NCI-H748 (cell line): ENCODE measurements at regions not wholly inside any gene's neighbourhood (a gene's known extent, or its start where the extent isn't known, plus 50 kb on each side); places are given as distances from the start of the nearest gene placed in this dataset.
A peak's percentile ranks its signal among the peaks of the same experiment; 100 is the strongest.

Source experiments
- DNase-seq: peaks from one replicate; lab custom pipeline; 2025; ENCODE audit not compliant: unreplicated experiment; lab: John Stamatoyannopoulos, UW

DNA sequence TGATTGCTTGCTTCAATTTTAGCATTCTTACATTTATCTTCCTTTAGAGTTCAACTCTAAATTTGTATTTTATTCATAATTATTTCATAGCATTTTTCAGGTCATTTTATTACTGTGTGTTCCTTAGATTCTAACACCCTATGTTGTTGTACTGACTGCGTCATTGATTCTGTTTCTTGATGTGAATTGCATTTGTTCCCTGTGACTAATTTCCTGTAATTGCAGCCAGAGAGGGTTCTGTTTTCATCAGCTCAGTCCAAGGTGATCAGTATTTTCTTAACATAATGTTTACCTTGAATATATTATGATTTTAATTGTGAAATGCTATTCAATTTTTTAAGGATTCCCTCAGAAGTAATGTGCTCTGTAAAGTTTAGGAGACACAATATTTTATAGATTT, 970.2 kb upstream of the PIK3C3 start:
- peak; percentile 30 for DNase-seq

DNA sequence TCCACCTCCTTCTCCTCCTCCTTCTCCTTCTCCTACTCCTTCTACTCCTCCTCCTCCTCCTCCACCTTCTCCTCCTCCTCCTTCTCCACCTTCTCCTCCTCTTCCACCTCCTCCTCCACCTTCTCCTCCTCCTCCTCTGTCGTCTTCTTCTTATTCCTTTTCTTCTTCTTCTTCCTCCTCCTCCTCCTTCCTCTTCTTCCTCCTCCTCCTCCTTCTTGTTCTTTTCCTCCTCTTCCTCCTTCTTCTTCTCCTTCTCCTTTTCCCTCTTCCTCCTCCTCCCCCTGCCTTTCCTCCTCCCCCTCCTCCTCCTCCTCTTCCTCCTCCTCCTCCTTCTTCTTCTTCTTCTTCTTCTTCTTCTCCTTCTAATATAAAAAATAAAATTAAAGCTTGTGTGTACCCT, 971.2 kb upstream of the PIK3C3 start:
- DNase-seq = no peak

DNA sequence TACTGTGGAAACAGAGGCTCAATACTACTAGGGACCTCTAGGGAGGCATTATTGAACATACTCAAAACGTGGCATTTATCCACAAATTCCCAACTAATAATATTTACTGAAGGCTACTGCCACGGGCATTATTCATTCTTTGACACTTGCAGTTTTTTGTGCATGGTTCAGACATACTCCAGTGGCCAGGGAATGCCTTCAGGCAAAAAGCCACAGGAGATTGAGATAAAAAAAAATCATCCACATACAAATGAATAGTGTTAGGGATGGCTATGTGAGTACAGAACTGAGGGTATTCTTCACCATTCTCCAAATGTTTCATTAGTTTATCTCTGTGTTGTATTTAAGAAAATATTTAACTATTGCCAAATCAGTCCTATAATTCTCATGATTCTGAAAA, 974.9 kb upstream of the PIK3C3 start:
- no peak for DNase-seq

DNA sequence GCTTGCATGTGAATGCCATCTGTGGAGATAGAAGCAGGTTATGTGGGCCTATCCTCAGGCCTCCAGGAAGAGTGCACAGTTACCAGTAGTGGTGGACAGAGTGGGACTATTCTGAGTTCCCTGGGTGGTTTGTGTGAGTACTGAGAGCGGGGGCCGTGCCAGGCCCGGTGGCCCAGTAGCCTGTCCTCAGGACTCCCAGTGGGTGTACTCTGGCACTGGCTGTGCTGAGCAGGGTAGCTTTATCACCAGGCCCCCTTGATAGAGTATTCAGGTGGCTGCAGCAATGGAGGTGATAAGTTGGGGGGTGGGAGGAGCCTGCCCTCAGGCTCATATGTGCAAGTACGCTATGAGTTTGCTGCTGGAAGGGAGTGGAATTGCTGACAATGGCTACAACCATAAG, 979.0 kb upstream of the PIK3C3 start:
- no peak for DNase-seq

DNA sequence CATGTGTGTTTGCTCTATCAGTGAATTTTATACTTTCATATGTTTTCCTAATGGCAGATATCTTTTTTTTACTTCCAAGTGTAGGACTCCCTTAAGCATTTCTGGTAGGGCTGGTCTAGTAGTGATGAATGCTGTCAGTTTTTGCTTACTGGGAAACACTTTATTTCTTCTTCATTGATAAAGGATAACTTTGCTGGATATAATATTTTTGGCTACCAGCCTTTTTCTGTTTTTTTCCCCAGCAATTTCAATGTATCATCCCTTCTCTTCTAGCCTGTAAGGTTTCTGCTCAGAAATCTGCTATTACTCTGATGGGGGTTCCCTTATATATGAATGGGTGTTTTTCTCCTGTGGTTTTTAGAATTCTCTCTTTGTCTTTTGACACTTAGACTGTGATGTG, 980.6 kb upstream of the PIK3C3 start:
- no peak for DNase-seq

DNA sequence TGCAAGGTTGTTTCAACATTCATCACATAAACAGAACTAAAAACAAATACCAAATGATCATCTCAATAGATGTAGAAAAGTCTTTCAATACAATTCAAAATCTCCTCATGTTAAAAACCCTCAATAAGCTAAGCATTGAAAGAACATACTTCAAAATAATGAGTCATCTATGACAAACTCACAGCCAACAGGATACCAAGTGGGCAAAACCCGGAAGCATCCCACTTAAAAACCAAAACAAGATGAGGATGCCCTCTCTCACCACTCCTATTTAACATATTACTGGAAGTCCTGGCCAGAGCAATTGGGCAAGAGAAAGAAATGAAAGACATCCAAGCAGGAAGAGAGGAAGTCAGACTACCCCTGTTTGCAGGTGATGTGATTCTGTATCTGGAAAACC, 992.2 kb upstream of the PIK3C3 start:
- no peak for DNase-seq

DNA sequence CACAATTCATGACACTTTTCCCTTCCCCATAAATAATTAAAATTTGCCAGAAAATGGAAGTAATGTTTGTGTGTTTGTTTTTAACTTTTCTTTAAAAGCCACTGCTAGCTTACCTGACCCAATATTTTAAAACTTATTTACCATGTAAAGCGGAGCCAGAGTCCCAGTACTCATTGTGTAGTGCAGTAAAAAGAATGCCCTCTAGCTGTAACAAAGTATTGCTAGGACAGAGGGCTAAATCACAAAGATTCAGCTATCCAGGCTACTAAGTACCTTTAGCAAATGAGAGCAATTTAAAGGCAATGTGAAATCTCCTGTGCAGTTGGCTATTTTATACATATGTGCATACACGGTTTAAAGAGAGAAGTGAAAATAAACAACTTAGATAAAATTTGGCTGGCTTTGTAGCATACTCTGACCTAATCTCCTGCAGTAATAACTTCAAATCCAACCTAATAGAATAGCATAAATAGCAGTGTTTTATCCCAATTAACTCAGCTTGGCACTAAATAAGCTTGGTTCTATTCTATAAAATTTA, 997.4 kb upstream of the PIK3C3 start:
- no peak for DNase-seq

DNA sequence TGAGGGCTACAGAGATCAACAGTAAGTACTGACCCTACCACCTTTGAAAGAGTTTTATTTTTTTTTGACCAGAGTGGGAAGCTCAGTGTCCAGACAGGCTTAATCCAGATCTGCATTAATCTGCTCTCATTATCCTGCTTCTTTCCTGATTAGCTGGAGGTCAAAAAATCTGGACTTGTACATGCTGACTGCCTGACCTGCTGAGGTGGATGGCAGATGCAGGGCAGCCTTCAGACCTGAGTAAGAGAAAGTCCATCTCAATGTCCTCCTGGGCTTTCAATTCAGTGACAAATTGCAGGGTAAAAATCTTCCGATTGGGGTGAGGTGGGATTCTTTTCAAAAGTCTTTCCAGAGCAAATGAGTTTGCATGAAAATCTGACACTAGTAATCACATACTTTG, 998.8 kb upstream of the PIK3C3 start:
- DNase-seq = no peak

DNA sequence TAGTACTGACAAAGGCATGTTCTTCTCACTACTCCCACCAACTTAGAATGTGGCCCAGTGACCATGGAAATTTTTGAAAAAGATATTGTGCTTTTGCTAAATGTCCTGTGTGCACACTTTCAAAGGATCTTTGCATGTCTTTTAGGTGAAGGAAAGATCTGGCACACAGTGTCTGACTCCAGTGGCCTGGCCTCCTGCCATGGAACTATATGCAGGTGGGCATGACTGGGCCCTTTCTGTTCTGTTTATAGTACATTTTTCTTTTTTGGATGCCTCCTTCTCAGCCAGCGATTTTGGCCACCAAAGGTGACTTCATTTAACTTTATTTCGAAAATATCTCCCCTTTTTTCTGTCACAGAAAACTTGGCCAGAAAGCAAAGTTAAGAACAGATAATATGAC, 999.7 kb upstream of the PIK3C3 start:
- DNase-seq = no peak

DNA sequence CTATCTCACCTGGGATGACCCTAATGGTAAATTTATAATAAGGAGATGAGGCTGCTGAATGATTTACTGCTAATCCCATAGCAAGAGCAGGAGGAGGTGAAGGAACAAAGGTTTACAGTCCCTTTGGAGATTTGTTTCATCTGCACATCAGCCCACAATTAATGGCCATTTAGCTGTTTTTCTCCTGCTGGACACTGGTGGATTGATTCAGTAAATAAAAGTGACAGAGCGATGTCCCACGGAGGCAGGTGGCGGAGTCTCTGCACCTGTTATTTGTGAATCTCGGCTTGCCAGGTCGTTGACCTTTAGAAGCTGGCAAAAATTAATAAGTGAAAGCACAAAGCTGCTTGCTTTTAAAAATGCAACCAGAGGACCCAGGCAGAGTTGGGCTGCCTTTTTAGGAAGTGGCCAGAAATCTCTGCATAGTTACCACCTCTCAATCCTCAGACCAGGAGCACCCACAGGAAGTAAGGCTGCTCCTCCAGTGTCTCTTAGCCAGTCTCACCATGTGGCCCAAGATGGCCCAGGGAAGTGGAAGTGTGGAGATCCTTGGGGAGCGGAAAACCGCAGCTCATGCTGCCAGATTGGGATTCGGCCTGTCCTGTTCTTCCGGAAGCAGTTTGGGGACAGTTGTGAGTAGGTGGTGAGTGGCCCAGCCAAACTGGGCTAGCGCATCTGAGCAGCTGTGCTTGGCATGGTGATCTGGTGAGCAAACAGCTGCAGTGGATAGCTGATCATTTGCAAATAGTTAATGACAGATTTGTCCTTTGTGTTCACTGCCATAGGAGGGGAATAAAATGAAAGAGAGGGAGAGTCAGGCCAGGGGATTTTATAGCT, 1005.7 kb upstream of the PIK3C3 start:
- peak; percentile 97 for DNase-seq

DNA sequence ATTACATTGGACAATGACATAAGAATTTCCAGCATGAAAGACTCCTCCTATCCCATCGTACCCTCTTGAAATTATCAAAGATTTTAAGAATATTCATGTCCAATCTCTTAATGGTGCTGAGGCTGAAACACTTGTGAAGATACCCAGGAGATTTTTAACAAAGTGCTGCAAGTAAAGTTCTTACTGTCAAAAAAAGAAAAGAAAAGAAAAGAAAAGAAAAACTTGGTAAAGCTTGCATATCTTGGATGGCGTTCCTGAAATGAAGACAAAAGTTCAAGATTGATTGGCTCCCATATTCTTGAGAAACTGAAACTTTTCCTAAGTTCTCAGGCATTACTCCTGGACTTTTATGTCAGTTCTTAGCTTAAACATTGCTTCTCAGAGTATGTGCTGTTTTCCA, 1010.5 kb upstream of the PIK3C3 start:
- DNase-seq = no peak

DNA sequence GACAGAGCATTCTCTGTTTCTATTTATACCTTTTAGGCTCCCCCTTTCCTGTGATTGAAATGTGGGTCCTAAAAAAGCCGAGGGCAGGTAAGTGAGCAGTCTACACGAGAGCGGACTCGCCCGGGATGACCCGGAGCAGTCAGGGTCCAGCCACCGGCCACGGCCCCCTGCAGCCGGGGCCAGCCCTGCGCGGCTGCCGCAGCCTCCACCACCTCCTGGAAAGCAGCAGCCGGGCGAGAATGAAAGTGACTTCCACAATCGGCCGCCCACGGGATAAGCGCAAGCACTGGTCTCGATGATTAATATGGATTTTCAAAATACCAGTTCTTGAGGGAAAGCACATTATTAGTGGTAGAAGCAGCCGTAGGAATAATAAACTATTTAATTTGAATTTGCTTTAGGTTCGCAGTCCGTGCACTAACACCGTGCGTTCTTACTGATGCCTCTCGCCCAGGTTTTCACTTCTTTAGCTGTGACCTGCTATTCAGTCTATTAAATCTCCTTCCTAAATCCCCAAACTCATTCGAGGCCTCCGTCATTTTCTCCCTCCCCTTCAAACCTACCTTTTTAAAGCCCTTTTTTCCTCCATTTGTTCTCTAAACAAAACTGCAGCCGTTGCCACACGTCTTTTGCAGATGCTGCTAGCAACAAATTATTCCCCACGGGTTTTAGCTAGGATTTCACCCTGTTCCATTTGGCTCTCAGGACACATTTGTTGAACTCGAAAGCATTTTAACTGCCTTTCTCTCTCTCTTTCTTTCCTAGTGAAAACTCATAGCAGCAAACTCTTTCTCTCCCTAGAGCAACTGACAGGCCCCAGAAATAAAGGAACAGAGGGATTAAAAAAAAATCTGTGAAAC, 1015.1 kb upstream of the PIK3C3 start:
- DNase-seq = peak; percentile 75

DNA sequence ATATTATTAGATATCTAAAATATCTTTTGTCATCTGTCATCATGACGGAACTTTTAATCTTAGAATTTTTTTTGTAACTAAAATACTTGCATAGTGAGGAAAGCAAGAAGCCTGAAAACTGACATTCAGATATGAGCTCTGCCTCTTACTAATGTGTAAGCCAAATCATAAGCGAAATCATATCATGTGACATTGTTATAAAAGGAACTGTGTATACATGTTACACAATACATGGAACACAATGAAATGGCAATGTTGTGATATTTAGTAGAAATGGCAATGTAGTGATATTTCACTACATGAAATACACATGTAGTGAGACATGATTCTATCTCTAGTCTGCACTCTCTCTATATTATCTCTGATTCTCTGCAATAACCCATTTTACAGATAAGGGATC, 1016.4 kb upstream of the PIK3C3 start:
- no peak for DNase-seq

DNA sequence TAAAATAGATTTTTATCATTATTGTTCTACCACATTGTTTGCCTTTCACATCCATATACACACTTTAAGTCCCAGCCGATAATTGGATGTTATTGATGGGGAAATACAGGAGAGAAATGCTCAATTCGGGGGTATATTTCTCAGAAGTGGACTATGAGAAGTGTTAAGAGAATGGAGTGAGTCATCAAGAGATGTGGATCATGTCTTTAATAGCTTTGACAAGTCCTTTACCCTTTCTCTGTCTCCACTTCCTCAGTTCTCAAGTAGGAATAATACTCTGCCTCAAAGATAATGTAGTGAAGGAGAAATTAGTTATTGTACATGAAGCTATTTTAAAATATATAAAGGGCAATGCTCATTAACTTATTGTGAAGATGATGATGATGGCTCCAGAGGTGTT, 1017.6 kb upstream of the PIK3C3 start:
- no peak for DNase-seq

DNA sequence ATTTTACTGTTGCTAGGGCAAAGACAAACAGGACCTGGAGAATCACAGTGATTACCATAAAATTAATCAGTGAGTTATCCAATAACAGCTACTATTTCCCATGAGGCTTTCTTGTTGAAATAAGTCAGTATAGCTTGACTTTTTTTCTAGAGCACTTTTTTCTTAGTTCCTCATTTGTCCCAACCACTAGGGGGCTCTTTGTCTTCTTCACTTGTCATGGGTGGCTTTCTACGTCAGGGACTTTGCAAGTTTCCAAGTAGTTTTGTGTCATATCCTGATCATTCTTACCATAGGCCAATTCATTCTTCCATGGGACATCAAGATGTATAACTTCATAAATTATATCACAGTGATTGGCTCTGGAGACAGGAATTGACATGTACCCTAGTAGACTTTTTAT, 1019.6 kb upstream of the PIK3C3 start:
- peak; percentile 70 for DNase-seq

DNA sequence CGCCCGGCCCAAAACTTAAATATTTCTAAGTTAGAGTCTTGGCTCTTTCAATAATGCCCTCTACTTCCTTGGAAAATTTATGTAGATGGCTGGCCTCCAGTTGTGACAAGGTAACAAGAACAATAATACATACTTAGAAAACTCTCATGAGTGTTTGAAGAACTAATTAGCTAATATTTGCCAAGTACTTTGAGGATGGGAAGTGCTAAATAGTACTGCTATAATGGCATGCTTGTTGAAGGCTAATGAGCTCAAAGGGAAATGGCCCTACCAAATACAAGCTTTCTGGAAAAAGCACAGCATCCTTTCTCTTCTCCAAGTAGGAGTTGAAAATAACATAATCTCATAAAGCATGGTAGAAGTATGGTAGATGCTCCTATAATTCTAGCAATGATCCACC, 1022.2 kb upstream of the PIK3C3 start:
- DNase-seq = peak; percentile 65

DNA sequence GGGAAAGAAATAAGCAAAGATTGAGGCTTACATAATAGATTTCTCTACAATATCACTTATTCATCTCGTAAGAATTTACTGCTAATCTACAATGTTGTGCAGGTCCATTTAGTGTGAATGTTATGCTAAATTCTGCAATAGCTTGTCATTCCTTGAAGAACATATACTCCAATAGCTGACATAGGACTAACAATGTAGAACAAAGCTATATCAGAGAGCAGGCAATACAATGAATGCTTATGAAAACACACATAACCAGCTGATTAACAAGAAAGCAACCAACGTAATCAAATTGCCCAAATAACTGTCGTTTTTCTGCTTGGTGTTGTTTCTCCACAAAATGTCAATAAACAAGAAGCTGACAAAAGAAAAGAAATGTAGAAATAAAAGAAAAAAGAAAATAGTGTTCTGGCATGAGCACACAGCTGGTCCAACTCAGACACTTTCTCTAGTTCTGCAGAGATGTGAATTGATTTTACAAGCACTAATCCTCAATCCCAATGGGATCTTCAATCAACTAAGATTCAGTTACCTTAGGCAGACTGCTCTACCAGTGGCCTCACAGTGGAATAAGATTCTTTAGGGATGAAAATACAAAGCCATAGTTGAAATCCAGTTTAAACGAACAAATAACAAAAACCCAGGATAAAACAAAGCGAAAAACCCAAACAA, 1024.7 kb upstream of the PIK3C3 start:
- no peak for DNase-seq

DNA sequence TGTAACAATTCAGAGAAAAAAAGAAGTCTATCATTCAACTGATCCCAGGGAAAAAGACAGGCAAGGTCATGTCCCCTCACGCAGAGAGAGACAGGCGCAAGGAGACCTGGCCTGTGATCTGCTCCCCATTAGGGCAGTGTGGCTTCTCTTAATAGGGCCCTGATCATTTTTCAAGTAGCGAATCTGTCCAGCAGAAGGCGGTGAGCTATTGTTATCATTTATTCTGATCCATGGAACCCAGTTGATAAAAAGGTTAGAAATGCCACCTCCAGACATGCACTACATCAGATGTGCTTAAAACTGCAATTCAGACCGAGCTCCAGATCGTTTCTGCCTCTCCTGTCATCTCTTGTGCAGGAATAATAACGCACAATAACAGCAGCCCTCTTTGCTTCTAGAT, 1025.6 kb upstream of the PIK3C3 start:
- DNase-seq = no peak

DNA sequence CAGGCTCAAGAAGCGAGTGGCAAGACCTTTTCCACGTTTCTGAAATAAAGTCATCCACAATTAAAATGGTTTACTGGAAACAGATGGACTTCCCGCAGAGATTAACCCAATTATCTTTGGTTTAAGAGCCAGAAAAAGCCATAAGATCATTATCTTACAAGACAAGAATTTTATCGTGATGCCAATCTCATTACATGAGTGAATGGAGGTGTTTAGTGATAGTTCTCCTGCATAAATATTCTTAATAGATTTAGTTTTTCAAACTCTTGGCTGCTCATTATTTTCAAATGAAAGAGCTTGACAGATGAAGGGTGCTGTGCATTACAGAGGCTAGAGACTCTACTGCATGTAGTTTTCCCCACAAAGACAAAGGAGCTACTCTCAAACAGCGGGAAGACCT, 1028.4 kb upstream of the PIK3C3 start:
- DNase-seq = no peak

DNA sequence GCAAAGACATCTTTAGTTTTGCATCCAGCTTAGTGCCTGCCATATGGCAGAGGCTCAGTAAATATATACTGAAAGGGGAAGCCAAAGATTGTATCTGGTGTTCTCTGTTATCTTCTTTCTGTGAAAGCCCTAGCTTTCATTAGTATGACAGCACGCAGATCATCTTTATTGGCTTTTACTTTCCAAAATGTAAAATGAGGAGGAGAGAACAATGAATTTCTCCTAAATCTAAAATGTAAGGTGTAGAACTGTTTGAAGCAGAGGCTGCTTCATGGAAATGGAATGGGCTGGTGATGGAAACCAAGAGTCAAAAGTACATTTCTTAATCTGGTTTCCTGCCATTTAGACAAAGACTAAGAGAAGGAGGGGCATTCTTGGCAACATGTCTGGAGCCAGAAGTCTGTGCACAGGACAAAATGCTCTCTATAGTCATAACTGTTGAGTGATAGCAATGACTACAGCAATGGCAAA, 1029.9 kb upstream of the PIK3C3 start:
- no peak for DNase-seq

DNA sequence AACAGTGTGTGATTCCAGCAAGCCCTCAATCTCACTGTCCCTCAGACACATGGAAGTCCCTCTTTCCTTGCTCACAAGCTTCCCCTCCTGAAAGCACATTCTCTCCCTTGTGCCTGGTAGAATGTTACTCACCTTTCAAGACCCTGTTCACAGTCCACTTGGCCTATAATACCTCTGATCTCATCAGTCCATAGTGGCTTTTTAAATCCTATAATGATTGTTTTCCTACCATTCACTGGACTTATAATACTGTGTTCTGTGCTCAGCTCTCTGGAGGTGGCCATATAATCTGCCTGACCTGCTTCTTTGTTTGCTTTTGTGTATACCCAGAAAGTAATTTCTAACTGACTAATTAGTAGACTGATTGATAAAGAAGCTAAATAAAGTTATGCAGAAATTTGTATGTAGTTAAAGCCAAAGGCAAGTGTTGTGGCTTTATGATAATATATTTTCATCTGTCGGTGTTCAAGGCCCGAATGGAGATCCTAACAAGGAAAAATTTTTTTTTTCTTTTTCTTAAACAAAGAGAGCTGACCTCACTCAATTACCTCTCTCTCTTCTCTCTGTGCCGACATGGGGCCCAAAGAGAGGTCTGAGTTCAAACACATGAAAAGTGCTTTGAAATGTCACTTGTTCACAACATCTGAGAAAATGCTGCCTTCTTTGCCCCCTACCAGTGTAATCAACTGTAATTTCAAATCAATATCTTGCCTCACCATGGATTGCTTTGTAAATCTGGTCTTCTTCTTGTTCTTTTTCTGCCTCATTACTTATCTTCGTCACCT, 1033.0 kb upstream of the PIK3C3 start:
- peak; percentile 74 for DNase-seq
